ENCODE measurements at regions not wholly inside any gene's neighbourhood (a gene's known extent, or its start where the extent isn't known, plus 50 kb on each side); places are given as distances from the start of the nearest gene placed in this dataset.

DNA sequence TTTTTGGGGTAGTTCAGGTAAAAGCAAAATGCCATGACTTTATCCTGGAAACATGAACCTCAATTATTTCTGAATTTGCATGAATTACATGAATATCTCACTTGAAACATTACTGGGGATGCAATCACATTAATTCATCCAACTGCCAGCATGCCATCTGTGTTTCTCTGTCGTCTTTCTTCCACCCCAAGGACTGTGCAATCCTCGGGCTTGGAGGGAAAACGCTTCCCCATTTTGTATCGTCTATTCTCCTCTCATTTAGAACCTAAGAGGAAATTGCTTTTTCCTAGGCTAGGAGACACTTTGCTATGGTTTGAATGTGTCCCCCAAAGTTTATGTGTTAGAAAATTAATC lies 109.4 kb downstream of the SQOR start:
- H3K4me2 ChIP-seq (ENCODE audit: low read depth, low read length): no peak overlapping the region
- intact Hi-C loops (cut with micrococcal nuclease; ENCODE audit: unreplicated experiment): no loop called here
- WGBS (ENCODE audit: low lambda C conversion rate): 31% methylated on average over 4 of the region's 4 CpGs
- POLR2A ChIA-PET: no interaction called here
- no peak overlapping the region for H3K4me3 ChIP-seq (replicated peaks in 1 of 3; ENCODE audit: insufficient read depth in 1 of 3, low read depth in 2 of 3, low read length in 3 of 3)
- peaks cover 0 to 5% of the 10 kb centered on the region in 2 experiments; a peak in 1 of 5 replicates for H3K27me3 ChIP-seq (ENCODE audit: control insufficient read depth in 1 of 2, insufficient read depth in 2 of 2, low read length in 2 of 2)
- H3K79me2 ChIP-seq (ENCODE audit: insufficient read depth, low read length): no peaks in the 10 kb centered on the region
- CTCF ChIA-PET (ENCODE audit: low intra/inter-chr PET ratio, low total read pairs): no interaction called here
- H3K4me1 ChIP-seq (ENCODE audit: insufficient read depth, low read length): no peaks in the 10 kb centered on the region
- no peak overlapping the region for H3K9ac ChIP-seq (ENCODE audit: insufficient read depth, low read depth, low read length)
- no peak overlapping the region for H2AFZ ChIP-seq (ENCODE audit: low read length)
- BruUV-seq (replicated peaks): no TSS peak
- H3K36me3 ChIP-seq (replicated peaks in 1 of 2; ENCODE audit: control insufficient read depth in 1 of 2, insufficient read depth in 2 of 2, low read length in 2 of 2): no peaks in the 10 kb centered on the region
- DNase-seq (ENCODE audit: low spot score) (no peak), FAIRE-seq (no peak), ATAC-seq (no peak)
- in situ Hi-C loops (cut with HindIII; ENCODE audit: extremely low pct_ligation_motif_present, low pct_unique_long_range_greater_than_20kb): no loop called here
- H3K27ac ChIP-seq (ENCODE audit: extremely low read length, insufficient read depth, low read length): no peak overlapping the region
- no peaks in the 10 kb centered on the region for H3K9me3 ChIP-seq (ENCODE audit: low read length)
- no peaks in the 10 kb centered on the region for H4K20me1 ChIP-seq (ENCODE audit: insufficient read depth, low read length)
- no peak for TF ChIP-seq PRMT3 (CRISPR knock-in tag; IDR thresholded peaks at IDR 0.05; ENCODE audit: borderline replicate concordance, low read depth)
- no peak for TF ChIP-seq ZNF251 (CRISPR knock-in tag; IDR thresholded peaks at IDR 0.05)
- no peak for TF ChIP-seq NR2F6 (IDR thresholded peaks at IDR 0.05)
- TF ChIP-seq NR2F6 (CRISPR knock-in tag; IDR thresholded peaks at IDR 0.05): no peak
- TF ChIP-seq, protein P1, sequence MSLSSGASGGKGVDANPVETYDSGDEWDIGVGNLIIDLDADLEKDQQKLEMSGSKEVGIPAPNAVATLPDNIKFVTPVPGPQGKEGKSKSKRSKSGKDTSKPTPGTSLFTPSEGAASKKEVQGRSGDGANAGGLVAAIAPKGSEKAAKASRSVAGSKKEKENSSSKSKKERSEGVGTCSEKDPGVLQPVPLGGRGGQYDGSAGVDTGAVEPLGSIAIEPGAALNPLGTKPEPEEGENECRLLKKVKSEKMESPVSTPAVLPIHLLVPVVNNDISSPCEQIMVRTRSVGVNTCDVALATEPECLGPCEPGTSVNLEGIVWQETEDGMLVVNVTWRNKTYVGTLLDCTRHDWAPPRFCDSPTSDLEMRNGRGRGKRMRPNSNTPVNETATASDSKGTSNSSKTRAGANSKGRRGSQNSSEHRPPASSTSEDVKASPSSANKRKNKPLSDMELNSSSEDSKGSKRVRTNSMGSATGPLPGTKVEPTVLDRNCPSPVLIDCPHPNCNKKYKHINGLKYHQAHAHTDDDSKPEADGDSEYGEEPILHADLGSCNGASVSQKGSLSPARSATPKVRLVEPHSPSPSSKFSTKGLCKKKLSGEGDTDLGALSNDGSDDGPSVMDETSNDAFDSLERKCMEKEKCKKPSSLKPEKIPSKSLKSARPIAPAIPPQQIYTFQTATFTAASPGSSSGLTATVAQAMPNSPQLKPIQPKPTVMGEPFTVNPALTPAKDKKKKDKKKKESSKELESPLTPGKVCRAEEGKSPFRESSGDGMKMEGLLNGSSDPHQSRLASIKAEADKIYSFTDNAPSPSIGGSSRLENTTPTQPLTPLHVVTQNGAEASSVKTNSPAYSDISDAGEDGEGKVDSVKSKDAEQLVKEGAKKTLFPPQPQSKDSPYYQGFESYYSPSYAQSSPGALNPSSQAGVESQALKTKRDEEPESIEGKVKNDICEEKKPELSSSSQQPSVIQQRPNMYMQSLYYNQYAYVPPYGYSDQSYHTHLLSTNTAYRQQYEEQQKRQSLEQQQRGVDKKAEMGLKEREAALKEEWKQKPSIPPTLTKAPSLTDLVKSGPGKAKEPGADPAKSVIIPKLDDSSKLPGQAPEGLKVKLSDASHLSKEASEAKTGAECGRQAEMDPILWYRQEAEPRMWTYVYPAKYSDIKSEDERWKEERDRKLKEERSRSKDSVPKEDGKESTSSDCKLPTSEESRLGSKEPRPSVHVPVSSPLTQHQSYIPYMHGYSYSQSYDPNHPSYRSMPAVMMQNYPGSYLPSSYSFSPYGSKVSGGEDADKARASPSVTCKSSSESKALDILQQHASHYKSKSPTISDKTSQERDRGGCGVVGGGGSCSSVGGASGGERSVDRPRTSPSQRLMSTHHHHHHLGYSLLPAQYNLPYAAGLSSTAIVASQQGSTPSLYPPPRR (CRISPR knock-in tag; IDR thresholded peaks at IDR 0.05; ENCODE audit: borderline replicate concordance): no peak
- TF ChIP-seq SP2 (CRISPR knock-in tag; IDR thresholded peaks at IDR 0.05): no peak
- TF ChIP-seq TBL1XR1 (IDR thresholded peaks at IDR 0.05; ENCODE audit: borderline replicate concordance, low read length, partially characterized antibody): no peak
- no peak for TF ChIP-seq SRY (CRISPR knock-in tag; IDR thresholded peaks at IDR 0.05)
- TF ChIP-seq ZZZ3 (CRISPR knock-in tag; IDR thresholded peaks at IDR 0.05; ENCODE audit: borderline replicate concordance): no peak
- TF ChIP-seq, protein P2, sequence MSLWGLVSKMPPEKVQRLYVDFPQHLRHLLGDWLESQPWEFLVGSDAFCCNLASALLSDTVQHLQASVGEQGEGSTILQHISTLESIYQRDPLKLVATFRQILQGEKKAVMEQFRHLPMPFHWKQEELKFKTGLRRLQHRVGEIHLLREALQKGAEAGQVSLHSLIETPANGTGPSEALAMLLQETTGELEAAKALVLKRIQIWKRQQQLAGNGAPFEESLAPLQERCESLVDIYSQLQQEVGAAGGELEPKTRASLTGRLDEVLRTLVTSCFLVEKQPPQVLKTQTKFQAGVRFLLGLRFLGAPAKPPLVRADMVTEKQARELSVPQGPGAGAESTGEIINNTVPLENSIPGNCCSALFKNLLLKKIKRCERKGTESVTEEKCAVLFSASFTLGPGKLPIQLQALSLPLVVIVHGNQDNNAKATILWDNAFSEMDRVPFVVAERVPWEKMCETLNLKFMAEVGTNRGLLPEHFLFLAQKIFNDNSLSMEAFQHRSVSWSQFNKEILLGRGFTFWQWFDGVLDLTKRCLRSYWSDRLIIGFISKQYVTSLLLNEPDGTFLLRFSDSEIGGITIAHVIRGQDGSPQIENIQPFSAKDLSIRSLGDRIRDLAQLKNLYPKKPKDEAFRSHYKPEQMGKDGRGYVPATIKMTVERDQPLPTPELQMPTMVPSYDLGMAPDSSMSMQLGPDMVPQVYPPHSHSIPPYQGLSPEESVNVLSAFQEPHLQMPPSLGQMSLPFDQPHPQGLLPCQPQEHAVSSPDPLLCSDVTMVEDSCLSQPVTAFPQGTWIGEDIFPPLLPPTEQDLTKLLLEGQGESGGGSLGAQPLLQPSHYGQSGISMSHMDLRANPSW (CRISPR knock-in tag; IDR thresholded peaks at IDR 0.05; ENCODE audit: borderline replicate concordance): no peak
- TF ChIP-seq GLI4 (CRISPR knock-in tag; IDR thresholded peaks at IDR 0.05; ENCODE audit: borderline replicate concordance): no peak
- TF ChIP-seq SNAI1 (CRISPR knock-in tag; IDR thresholded peaks at IDR 0.05; ENCODE audit: borderline replicate concordance): no peak
- TF ChIP-seq RFXANK (CRISPR knock-in tag; IDR thresholded peaks at IDR 0.05): no peak
- TF ChIP-seq ZNF850 (CRISPR knock-in tag; conservative IDR thresholded peaks at IDR 0.05): no peak
- TF ChIP-seq, protein P3, sequence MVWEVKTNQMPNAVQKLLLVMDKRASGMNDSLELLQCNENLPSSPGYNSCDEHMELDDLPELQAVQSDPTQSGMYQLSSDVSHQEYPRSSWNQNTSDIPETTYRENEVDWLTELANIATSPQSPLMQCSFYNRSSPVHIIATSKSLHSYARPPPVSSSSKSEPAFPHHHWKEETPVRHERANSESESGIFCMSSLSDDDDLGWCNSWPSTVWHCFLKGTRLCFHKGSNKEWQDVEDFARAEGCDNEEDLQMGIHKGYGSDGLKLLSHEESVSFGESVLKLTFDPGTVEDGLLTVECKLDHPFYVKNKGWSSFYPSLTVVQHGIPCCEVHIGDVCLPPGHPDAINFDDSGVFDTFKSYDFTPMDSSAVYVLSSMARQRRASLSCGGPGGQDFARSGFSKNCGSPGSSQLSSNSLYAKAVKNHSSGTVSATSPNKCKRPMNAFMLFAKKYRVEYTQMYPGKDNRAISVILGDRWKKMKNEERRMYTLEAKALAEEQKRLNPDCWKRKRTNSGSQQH (CRISPR knock-in tag; IDR thresholded peaks at IDR 0.05; ENCODE audit: low read depth): no peak
- TF ChIP-seq, protein P4, sequence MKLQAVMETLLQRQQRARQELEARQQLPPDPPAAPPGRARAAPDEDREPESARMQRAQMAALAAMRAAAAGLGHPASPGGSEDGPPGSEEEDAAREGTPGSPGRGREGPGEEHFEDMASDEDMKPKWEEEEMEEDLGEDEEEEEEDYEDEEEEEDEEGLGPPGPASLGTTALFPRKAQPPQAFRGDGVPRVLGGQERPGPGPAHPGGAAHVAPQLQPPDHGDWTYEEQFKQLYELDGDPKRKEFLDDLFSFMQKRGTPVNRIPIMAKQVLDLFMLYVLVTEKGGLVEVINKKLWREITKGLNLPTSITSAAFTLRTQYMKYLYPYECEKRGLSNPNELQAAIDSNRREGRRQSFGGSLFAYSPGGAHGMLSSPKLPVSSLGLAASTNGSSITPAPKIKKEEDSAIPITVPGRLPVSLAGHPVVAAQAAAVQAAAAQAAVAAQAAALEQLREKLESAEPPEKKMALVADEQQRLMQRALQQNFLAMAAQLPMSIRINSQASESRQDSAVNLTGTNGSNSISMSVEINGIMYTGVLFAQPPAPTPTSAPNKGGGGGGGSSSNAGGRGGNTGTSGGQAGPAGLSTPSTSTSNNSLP (IDR thresholded peaks at IDR 0.05; ENCODE audit: low read depth, low read length): no peak
